ENCODE measurements at regions not wholly inside any gene's neighbourhood (a gene's known extent, or its start where the extent isn't known, plus 50 kb on each side); places are given as distances from the start of the nearest gene placed in this dataset.

- H3K27me3 ChIP-seq (ENCODE audit: low read depth): no peaks in the 10 kb centered on the region
- H3K4me3 ChIP-seq: no peak overlapping the region
- H3K36me3 ChIP-seq: no peaks in the 10 kb centered on the region
- intact Hi-C loops (cut with micrococcal nuclease): no loop called here
- H3K27ac ChIP-seq (replicated peaks): no peak overlapping the region
- DNase-seq: no peak
- H3K9me3 ChIP-seq (replicated peaks): peaks cover 4% of the 10 kb centered on the region
- TF ChIP-seq, protein P1, sequence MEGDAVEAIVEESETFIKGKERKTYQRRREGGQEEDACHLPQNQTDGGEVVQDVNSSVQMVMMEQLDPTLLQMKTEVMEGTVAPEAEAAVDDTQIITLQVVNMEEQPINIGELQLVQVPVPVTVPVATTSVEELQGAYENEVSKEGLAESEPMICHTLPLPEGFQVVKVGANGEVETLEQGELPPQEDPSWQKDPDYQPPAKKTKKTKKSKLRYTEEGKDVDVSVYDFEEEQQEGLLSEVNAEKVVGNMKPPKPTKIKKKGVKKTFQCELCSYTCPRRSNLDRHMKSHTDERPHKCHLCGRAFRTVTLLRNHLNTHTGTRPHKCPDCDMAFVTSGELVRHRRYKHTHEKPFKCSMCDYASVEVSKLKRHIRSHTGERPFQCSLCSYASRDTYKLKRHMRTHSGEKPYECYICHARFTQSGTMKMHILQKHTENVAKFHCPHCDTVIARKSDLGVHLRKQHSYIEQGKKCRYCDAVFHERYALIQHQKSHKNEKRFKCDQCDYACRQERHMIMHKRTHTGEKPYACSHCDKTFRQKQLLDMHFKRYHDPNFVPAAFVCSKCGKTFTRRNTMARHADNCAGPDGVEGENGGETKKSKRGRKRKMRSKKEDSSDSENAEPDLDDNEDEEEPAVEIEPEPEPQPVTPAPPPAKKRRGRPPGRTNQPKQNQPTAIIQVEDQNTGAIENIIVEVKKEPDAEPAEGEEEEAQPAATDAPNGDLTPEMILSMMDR (IDR thresholded peaks at IDR 0.05; ENCODE audit: borderline replicate concordance): no peak
- H3K4me1 ChIP-seq: no peaks in the 10 kb centered on the region
Measured at GRCh38 chr9:31519826-31520225, 864.6 kb upstream of the ACO1 start.

DNA sequence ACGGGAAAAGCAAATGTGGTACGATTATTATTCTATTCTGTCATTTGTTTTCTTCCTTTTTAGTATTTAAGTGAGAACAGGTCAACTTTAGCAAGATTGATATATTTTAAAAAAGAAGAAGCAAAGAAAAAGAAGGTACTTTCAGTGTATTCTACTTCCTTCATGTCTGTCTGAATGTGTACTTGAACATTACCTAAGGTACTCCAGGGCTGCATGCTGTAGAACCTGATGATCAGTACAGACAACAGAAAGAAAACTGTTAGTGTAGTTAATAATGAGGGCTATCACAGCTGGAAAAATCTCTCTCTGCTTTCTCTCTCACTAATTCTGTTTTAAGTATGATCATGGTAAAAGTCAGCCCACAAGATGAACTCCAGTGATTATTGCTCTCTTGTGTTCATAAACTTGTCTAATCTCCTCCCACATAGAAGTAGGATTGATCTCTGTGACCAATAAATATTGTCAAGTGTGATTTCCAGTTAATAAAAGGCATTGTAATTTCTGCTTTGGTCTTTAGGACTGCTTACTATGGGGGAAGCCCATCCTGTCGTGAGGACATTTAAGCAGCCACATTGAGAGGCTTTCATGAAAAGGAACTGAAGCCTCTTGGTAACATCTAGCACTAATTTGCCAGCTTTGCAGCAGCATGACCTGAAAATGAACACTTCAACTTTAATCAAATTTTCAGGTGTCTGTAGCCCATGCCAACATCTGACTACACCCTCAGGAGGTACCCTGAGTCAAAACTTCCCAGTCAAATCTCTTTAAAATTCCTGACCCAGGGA is 864.0 kb upstream of the ACO1 start:
- no peak overlapping the region for H3K4me3 ChIP-seq
- H3K4me1 ChIP-seq: no peaks in the 10 kb centered on the region
- TF ChIP-seq, protein P1 (IDR thresholded peaks at IDR 0.05; ENCODE audit: borderline replicate concordance): no peak
- intact Hi-C loops (cut with micrococcal nuclease): no loop called here
- no peaks in the 10 kb centered on the region for H3K27me3 ChIP-seq (ENCODE audit: low read depth)
- no peaks in the 10 kb centered on the region for H3K36me3 ChIP-seq
- H3K27ac ChIP-seq (replicated peaks): no peak overlapping the region
- H3K9me3 ChIP-seq (replicated peaks): peaks cover 5% of the 10 kb centered on the region
- no peak for DNase-seq

DNA sequence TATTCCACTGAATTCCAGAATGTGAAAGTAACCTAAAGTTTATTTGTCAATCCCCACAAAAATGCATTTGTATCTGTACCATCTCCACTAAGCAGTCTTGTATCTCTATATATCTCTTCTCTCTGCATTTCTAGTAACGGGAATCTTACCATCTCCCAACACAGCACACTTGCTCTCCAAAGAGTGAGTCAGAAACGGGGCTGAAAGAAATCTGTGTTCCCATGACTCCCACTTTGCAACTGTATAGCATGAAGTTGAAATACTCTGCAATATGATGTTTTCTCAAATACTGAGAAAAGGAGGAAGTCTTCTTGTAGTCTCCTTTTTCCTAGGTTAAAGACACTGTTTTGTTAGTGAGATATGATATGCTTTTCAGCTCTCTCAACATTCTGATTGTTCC is 848.8 kb upstream of the ACO1 start:
- TF ChIP-seq, protein P1 (IDR thresholded peaks at IDR 0.05; ENCODE audit: borderline replicate concordance): no peak
- Histone ChIP-seq H3K27me3 (ENCODE audit: low read depth) (no peaks in the 10 kb centered on the region), H3K36me3 (no peaks in the 10 kb centered on the region), H3K4me3 (no peak overlapping the region), H3K4me1 (no peaks in the 10 kb centered on the region), H3K27ac (replicated peaks) (no peak overlapping the region), H3K9me3 (replicated peaks) (no peaks in the 10 kb centered on the region)
- intact Hi-C loops (cut with micrococcal nuclease): no loop called here
- DNase-seq: no peak

- Histone ChIP-seq H3K27ac (replicated peaks) (no peak overlapping the region), H3K4me3 (no peak overlapping the region), H3K4me1 (no peaks in the 10 kb centered on the region), H3K27me3 (ENCODE audit: low read depth) (no peaks in the 10 kb centered on the region), H3K36me3 (no peaks in the 10 kb centered on the region), H3K9me3 (replicated peaks) (no peaks in the 10 kb centered on the region)
- no peak for DNase-seq
- intact Hi-C loops (cut with micrococcal nuclease): no loop called here
- TF ChIP-seq, protein P1 (IDR thresholded peaks at IDR 0.05; ENCODE audit: borderline replicate concordance): no peak
Measured at GRCh38 chr9:31536471-31536870, 848.0 kb upstream of the ACO1 start.

- H3K36me3 ChIP-seq: no peaks in the 10 kb centered on the region
- no peaks in the 10 kb centered on the region for H3K27me3 ChIP-seq (ENCODE audit: low read depth)
- TF ChIP-seq, protein P1 (IDR thresholded peaks at IDR 0.05; ENCODE audit: borderline replicate concordance): no peak
- DNase-seq: no peak
- H3K4me1 ChIP-seq: no peaks in the 10 kb centered on the region
- no peak overlapping the region for H3K27ac ChIP-seq (replicated peaks)
- no peak overlapping the region for H3K4me3 ChIP-seq
- H3K9me3 ChIP-seq (replicated peaks): no peaks in the 10 kb centered on the region
- intact Hi-C loops (cut with micrococcal nuclease): no loop called here
Measured at GRCh38 chr9:31541721-31542281, 842.6 kb upstream of the ACO1 start.

Data from left ventricle myocardium inferior (tissue), 1 donor.